ENCODE measurements at regions not wholly inside any gene's neighbourhood (a gene's known extent, or its start where the extent isn't known, plus 50 kb on each side); places are given as distances from the start of the nearest gene placed in this dataset.

GRCh38 chr1:199135901-199136300, 497.1 kb downstream of the PTPRC start:
- no peak overlapping the region for H3K27ac ChIP-seq
- intact Hi-C loops (cut with DNase I), result no loop called here
- H3K36me3 ChIP-seq, result no peaks in the 10 kb centered on the region
- no peaks in the 10 kb centered on the region for H3K27me3 ChIP-seq
- no peak overlapping the region for H3K4me3 ChIP-seq
- H3K9me3 ChIP-seq, result no peaks in the 10 kb centered on the region
- DNase-seq (ENCODE audit: low spot score in 2 of 2), result no peak
- no peak for TF ChIP-seq CTCF (IDR thresholded peaks at IDR 0.05)
- H3K4me1 ChIP-seq, result no peaks in the 10 kb centered on the region

- no peak for TF ChIP-seq CTCF (IDR thresholded peaks at IDR 0.05)
- Histone ChIP-seq H3K9me3 (no peaks in the 10 kb centered on the region), H3K4me1 (no peaks in the 10 kb centered on the region), H3K4me3 (no peak overlapping the region), H3K36me3 (no peaks in the 10 kb centered on the region), H3K27ac (no peak overlapping the region), H3K27me3 (no peaks in the 10 kb centered on the region)
- intact Hi-C loops (cut with DNase I), result no loop called here
- DNase-seq (ENCODE audit: low spot score in 2 of 2), result no peak
Observed at GRCh38 chr1:199138061-199138460, 499.2 kb downstream of the PTPRC start.

GRCh38 chr1:199149591-199149990, 510.8 kb downstream of the PTPRC start:
- no peak for TF ChIP-seq CTCF (IDR thresholded peaks at IDR 0.05)
- intact Hi-C loops (cut with DNase I), result no loop called here
- no peaks in the 10 kb centered on the region for H3K27me3 ChIP-seq
- no peak overlapping the region for H3K4me3 ChIP-seq
- DNase-seq (ENCODE audit: low spot score in 2 of 2), result no peak
- H3K36me3 ChIP-seq, result no peaks in the 10 kb centered on the region
- H3K9me3 ChIP-seq, result no peaks in the 10 kb centered on the region
- no peaks in the 10 kb centered on the region for H3K4me1 ChIP-seq
- H3K27ac ChIP-seq, result no peak overlapping the region

GRCh38 chr1:199150756-199151155, 511.9 kb downstream of the PTPRC start:
- intact Hi-C loops (cut with DNase I), result no loop called here
- no peak overlapping the region for H3K27ac ChIP-seq
- H3K4me1 ChIP-seq, result no peaks in the 10 kb centered on the region
- no peaks in the 10 kb centered on the region for H3K36me3 ChIP-seq
- H3K9me3 ChIP-seq, result no peaks in the 10 kb centered on the region
- H3K27me3 ChIP-seq, result no peaks in the 10 kb centered on the region
- TF ChIP-seq CTCF (IDR thresholded peaks at IDR 0.05), result no peak
- no peak overlapping the region for H3K4me3 ChIP-seq
- DNase-seq (ENCODE audit: low spot score in 2 of 2), result no peak

GRCh38 chr1:199151634-199152425, 513.0 kb downstream of the PTPRC start:
- no peaks in the 10 kb centered on the region for H3K27me3 ChIP-seq
- TF ChIP-seq CTCF (IDR thresholded peaks at IDR 0.05), result no peak
- no peak overlapping the region for H3K4me3 ChIP-seq
- no peaks in the 10 kb centered on the region for H3K9me3 ChIP-seq
- H3K27ac ChIP-seq, result no peak overlapping the region
- no peak for DNase-seq (ENCODE audit: low spot score in 2 of 2)
- no peaks in the 10 kb centered on the region for H3K36me3 ChIP-seq
- no peaks in the 10 kb centered on the region for H3K4me1 ChIP-seq
- intact Hi-C loops (cut with DNase I), result no loop called here

Data from ascending aorta (tissue), 2 donors.